ENCODE measurements at regions not wholly inside any gene's neighbourhood (a gene's known extent, or its start where the extent isn't known, plus 50 kb on each side); places are given as distances from the start of the nearest gene placed in this dataset.
A peak's percentile ranks its signal among the peaks of the same experiment; 100 is the strongest.

- Mint-ChIP-seq H3K4me1 (peaks cover 0 to 8% (median 1%) of the 10 kb centered on the region in 3 donors), H3K27ac (peak overlapping the region in 1 of 8 donors; percentile 51), H3K36me3 (peaks cover 0 to 2% (median 0%) of the 10 kb centered on the region in 3 donors), H3K9me3 (no peaks in the 10 kb centered on the region), H3K4me3 (no peak overlapping the region), H3K27me3 (no peaks in the 10 kb centered on the region)
- ChIA-PET CTCF (no interaction called here), POLR2A (no interaction called here)
- no peak overlapping the region for H3K27ac ChIP-seq (ENCODE audit: low read depth, low read length)
- H3K36me3 ChIP-seq (ENCODE audit: insufficient read depth, low read length): no peaks in the 10 kb centered on the region
- H3K9me3 ChIP-seq (ENCODE audit: low read length): no peaks in the 10 kb centered on the region
- no peaks in the 10 kb centered on the region for H3K27me3 ChIP-seq (ENCODE audit: insufficient read depth, low read length, poor library complexity, severe bottlenecking)
- no peak for DNase-seq
- no peaks in the 10 kb centered on the region for H3K4me1 ChIP-seq (ENCODE audit: insufficient read depth, low read length)
- no peak overlapping the region for H3K4me3 ChIP-seq (ENCODE audit: low read length)
These were observed 92.9 kb downstream of the C21orf91 start for GRCh38 chr21:17726047-17726829.

- H3K27me3 ChIP-seq (ENCODE audit: insufficient read depth, low read length, poor library complexity, severe bottlenecking): no peaks in the 10 kb centered on the region
- H3K27ac Mint-ChIP-seq: peak overlapping the region in 1 of 8 donors; percentile 11
- no peak overlapping the region for H3K27ac ChIP-seq (ENCODE audit: low read depth, low read length)
- no peaks in the 10 kb centered on the region for H3K36me3 ChIP-seq (ENCODE audit: insufficient read depth, low read length)
- H3K36me3 Mint-ChIP-seq: peaks cover 0 to 2% (median 0%) of the 10 kb centered on the region in 3 donors
- no peaks in the 10 kb centered on the region for H3K9me3 ChIP-seq (ENCODE audit: low read length)
- CTCF ChIA-PET: no interaction called here
- H3K4me1 Mint-ChIP-seq: peaks cover 0 to under 1% (median 0%) of the 10 kb centered on the region in 3 donors
- no peaks in the 10 kb centered on the region for H3K27me3 Mint-ChIP-seq
- H3K4me3 ChIP-seq (ENCODE audit: low read length): no peak overlapping the region
- H3K9me3 Mint-ChIP-seq: no peaks in the 10 kb centered on the region
- no peaks in the 10 kb centered on the region for H3K4me1 ChIP-seq (ENCODE audit: insufficient read depth, low read length)
- POLR2A ChIA-PET: no interaction called here
- DNase-seq: no peak
- no peak overlapping the region for H3K4me3 Mint-ChIP-seq
These were observed 93.8 kb downstream of the C21orf91 start for GRCh38 chr21:17725339-17725738.

DNA sequence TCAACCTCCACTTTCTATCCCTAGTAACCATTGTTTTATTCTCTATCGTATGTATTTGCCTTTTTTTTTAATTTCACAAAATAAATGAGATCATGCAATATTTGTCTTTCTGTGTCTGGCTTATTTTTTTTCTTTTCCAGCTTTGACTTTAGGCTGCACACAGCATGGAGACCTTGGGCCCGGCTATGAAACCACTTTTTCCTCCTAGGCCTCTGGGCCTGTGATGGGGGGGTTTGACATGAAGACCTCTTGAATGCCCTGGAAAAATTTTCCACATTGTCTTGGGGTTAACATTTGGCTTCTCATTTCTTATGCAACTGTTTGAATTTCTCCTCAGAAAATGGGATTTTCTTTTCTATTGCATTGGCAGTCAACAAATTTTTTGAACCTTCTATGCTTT lies 100.2 kb upstream of the BTG3 start:
- Mint-ChIP-seq H3K36me3 (peaks cover 0 to 28% (median 5%) of the 10 kb centered on the region in 3 donors), H3K9me3 (peaks cover 0 to 11% (median 3%) of the 10 kb centered on the region in 5 donors), H3K27me3 (peaks cover 0 to 3% of the 10 kb centered on the region in 2 donors), H3K27ac (no peak overlapping the region), H3K4me1 (peaks cover 7 to 13% (median 10%) of the 10 kb centered on the region in 3 donors), H3K4me3 (no peak overlapping the region)
- POLR2A ChIA-PET: no interaction called here
- no peaks in the 10 kb centered on the region for H3K4me1 ChIP-seq (ENCODE audit: insufficient read depth, low read length)
- no peak overlapping the region for H3K4me3 ChIP-seq (ENCODE audit: low read length)
- no peaks in the 10 kb centered on the region for H3K27me3 ChIP-seq (ENCODE audit: insufficient read depth, low read length, poor library complexity, severe bottlenecking)
- H3K27ac ChIP-seq (ENCODE audit: low read depth, low read length): no peak overlapping the region
- no peak for DNase-seq
- H3K9me3 ChIP-seq (ENCODE audit: low read length): no peaks in the 10 kb centered on the region
- no peaks in the 10 kb centered on the region for H3K36me3 ChIP-seq (ENCODE audit: insufficient read depth, low read length)
- CTCF ChIA-PET: no interaction called here

GRCh38 chr21:17711896-17712295 lies 99.2 kb upstream of the BTG3 start:
- no peaks in the 10 kb centered on the region for H3K27me3 ChIP-seq (ENCODE audit: insufficient read depth, low read length, poor library complexity, severe bottlenecking)
- Mint-ChIP-seq H3K27ac (peak overlapping the region in 1 of 8 donors; percentile 45), H3K4me3 (no peak overlapping the region), H3K27me3 (peaks cover 0 to 3% of the 10 kb centered on the region in 2 donors), H3K4me1 (peaks cover 7 to 13% (median 10%) of the 10 kb centered on the region in 3 donors), H3K36me3 (peaks cover 0 to 28% (median under 1%) of the 10 kb centered on the region in 3 donors), H3K9me3 (peaks cover 0 to 11% (median 3%) of the 10 kb centered on the region in 5 donors)
- no peak for DNase-seq
- H3K9me3 ChIP-seq (ENCODE audit: low read length): no peaks in the 10 kb centered on the region
- POLR2A ChIA-PET: no interaction called here
- no peak overlapping the region for H3K4me3 ChIP-seq (ENCODE audit: low read length)
- H3K27ac ChIP-seq (ENCODE audit: low read depth, low read length): no peak overlapping the region
- CTCF ChIA-PET: no interaction called here
- no peaks in the 10 kb centered on the region for H3K4me1 ChIP-seq (ENCODE audit: insufficient read depth, low read length)
- H3K36me3 ChIP-seq (ENCODE audit: insufficient read depth, low read length): no peaks in the 10 kb centered on the region

GRCh38 chr21:17709266-17709611 lies 96.5 kb upstream of the BTG3 start:
- Mint-ChIP-seq H3K36me3 (peaks cover 0 to 32% (median 0%) of the 10 kb centered on the region in 3 donors), H3K27ac (peak overlapping the region in 1 of 8 donors; percentile 0), H3K4me3 (no peak overlapping the region), H3K9me3 (peaks cover 0 to 11% (median 3%) of the 10 kb centered on the region in 5 donors), H3K27me3 (peaks cover 0 to 2% of the 10 kb centered on the region in 2 donors), H3K4me1 (peaks cover 7 to 13% (median 10%) of the 10 kb centered on the region in 3 donors)
- no peaks in the 10 kb centered on the region for H3K4me1 ChIP-seq (ENCODE audit: insufficient read depth, low read length)
- POLR2A ChIA-PET: no interaction called here
- H3K27me3 ChIP-seq (ENCODE audit: insufficient read depth, low read length, poor library complexity, severe bottlenecking): no peaks in the 10 kb centered on the region
- H3K27ac ChIP-seq (ENCODE audit: low read depth, low read length): no peak overlapping the region
- no peak overlapping the region for H3K4me3 ChIP-seq (ENCODE audit: low read length)
- H3K36me3 ChIP-seq (ENCODE audit: insufficient read depth, low read length): no peaks in the 10 kb centered on the region
- CTCF ChIA-PET: no interaction called here
- DNase-seq: no peak
- no peaks in the 10 kb centered on the region for H3K9me3 ChIP-seq (ENCODE audit: low read length)

DNA sequence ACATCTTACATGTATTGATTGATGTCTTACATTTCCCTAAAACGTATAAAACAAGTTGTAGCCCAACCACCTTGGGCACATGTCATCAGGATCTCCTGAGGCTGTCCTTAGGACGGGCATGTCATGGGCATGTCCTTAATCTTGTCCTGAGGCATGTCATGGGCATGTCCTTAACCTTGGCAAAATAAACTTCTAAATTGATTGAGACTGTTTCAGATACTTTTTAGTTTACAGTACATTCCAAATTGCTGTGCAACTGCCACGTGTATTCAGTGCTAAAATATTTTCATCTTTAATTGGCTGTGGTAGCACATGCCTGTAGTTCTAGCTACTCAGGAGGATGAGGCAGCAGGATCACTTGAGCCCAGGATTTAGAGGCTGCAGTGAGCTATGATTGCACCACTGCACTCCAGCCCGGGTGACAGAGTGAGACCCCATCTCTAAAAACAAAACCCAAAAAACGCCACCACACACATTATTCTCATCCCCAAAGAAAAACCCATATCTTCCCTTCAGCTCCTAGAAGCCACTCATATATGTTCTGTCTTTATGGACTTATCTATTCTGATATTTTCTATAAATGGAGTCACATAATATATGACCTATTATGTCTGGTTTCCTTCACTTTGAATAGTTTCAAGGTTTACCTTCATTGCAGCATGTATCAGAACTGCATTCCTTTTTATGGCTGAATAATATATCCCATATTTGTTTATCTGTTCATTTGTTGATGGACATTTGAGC lies 96.0 kb upstream of the BTG3 start:
- Histone ChIP-seq H3K4me1 (ENCODE audit: insufficient read depth, low read length) (no peaks in the 10 kb centered on the region), H3K36me3 (ENCODE audit: insufficient read depth, low read length) (no peaks in the 10 kb centered on the region), H3K4me3 (ENCODE audit: low read length) (no peak overlapping the region), H3K9me3 (ENCODE audit: low read length) (no peaks in the 10 kb centered on the region), H3K27me3 (ENCODE audit: insufficient read depth, low read length, poor library complexity, severe bottlenecking) (no peaks in the 10 kb centered on the region), H3K27ac (ENCODE audit: low read depth, low read length) (no peak overlapping the region)
- CTCF ChIA-PET: no interaction called here
- Mint-ChIP-seq H3K27ac (no peak overlapping the region), H3K36me3 (peaks cover 0 to 30% (median 0%) of the 10 kb centered on the region in 3 donors), H3K27me3 (peaks cover 0 to 2% of the 10 kb centered on the region in 2 donors), H3K4me3 (no peak overlapping the region), H3K4me1 (peaks cover 7 to 13% (median 10%) of the 10 kb centered on the region in 3 donors), H3K9me3 (peaks cover 0 to 11% (median 3%) of the 10 kb centered on the region in 5 donors)
- no peak for DNase-seq
- POLR2A ChIA-PET: no interaction called here

DNA sequence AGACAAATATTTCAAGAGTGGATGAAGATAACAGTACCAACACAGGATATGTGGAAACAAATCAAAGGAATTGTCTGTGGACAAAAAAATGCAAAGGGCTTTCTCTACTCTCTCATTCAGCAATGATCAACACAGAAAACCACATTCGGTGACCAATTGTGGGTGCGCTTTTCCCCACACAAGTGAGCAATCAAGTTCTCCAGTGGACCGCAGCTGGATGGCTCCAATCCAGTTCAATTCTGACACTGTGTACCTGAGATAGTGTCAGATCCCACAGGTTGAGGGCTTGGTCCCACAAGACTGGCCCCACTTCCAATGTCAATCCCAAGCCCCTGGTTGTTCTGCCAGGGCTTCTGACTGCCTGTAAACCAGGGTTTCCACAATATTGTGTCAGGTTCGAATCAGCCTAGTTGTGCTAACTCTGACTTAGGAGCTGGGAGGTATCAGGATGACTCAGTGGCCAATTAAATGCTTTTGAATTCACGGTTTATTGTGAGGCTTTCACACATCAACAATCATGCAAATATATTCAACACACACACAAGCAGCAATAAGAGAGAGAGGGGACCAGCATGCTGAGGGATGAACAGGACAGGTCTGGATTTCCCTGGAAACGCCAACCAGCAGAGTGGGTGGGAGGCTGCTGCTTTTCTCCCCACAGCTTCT lies 87.0 kb upstream of the BTG3 start:
- H3K4me3 ChIP-seq (ENCODE audit: low read length): no peak overlapping the region
- Mint-ChIP-seq H3K36me3 (peaks cover 0 to 10% (median 4%) of the 10 kb centered on the region in 3 donors), H3K4me3 (no peak overlapping the region), H3K27me3 (no peaks in the 10 kb centered on the region), H3K27ac (peak overlapping the region in 1 of 8 donors; percentile 23), H3K9me3 (peaks cover 0 to 5% (median 0%) of the 10 kb centered on the region in 5 donors), H3K4me1 (peaks cover 3 to 13% (median 5%) of the 10 kb centered on the region in 3 donors)
- POLR2A ChIA-PET: no interaction called here
- H3K36me3 ChIP-seq (ENCODE audit: insufficient read depth, low read length): no peaks in the 10 kb centered on the region
- H3K4me1 ChIP-seq (ENCODE audit: insufficient read depth, low read length): no peaks in the 10 kb centered on the region
- no peak overlapping the region for H3K27ac ChIP-seq (ENCODE audit: low read depth, low read length)
- DNase-seq: no peak
- H3K27me3 ChIP-seq (ENCODE audit: insufficient read depth, low read length, poor library complexity, severe bottlenecking): no peaks in the 10 kb centered on the region
- H3K9me3 ChIP-seq (ENCODE audit: low read length): no peaks in the 10 kb centered on the region
- CTCF ChIA-PET: interaction anchor here (1.3 kb wide), 1 partner anchor 11 kb away, joined by 3 read pairs; no protein-coding TSS in a partner anchor

- H3K36me3 ChIP-seq (ENCODE audit: insufficient read depth, low read length): no peaks in the 10 kb centered on the region
These were observed 84.8 kb upstream of the BTG3 start for GRCh38 chr21:17697473-17697872.

More at GRCh38 chr21:17697473-17697872, 84.8 kb upstream of the BTG3 start:
- no peak overlapping the region for H3K4me3 ChIP-seq (ENCODE audit: low read length)
- no peak for DNase-seq
- no peaks in the 10 kb centered on the region for H3K9me3 ChIP-seq (ENCODE audit: low read length)
- CTCF ChIA-PET: no interaction called here
- Mint-ChIP-seq H3K27me3 (no peaks in the 10 kb centered on the region), H3K36me3 (peaks cover 0 to 4% (median 0%) of the 10 kb centered on the region in 3 donors), H3K4me3 (no peak overlapping the region), H3K27ac (no peak overlapping the region), H3K9me3 (peaks cover 0 to 5% (median 0%) of the 10 kb centered on the region in 5 donors), H3K4me1 (peaks cover 5 to 18% (median 9%) of the 10 kb centered on the region in 3 donors)
- H3K27me3 ChIP-seq (ENCODE audit: insufficient read depth, low read length, poor library complexity, severe bottlenecking): no peaks in the 10 kb centered on the region
- no peaks in the 10 kb centered on the region for H3K4me1 ChIP-seq (ENCODE audit: insufficient read depth, low read length)
- H3K27ac ChIP-seq (ENCODE audit: low read depth, low read length): no peak overlapping the region
- POLR2A ChIA-PET: no interaction called here
